Stimulated activated CD8-positive, alpha-beta memory T cell treated with anti-CD3 and anti-CD28 coated beads, Interleukin-4, amount 100 ng/mL, for 48 hours (primary cell): ENCODE measurements at regions not wholly inside any gene's neighbourhood (a gene's known extent, or its start where the extent isn't known, plus 50 kb on each side); places are given as distances from the start of the nearest gene placed in this dataset.
"Not testable (repeated sequence)": the region's sequence is repeated elsewhere in the genome, so short reads cannot be mapped to it uniquely, and the experiment has no call there.

Experiments used
- DNase-seq: peaks from one replicate; pipeline ENCODE4 v3.0.0-alpha.2; 2020

GRCh38 chr10:45122180-45122860, 121.6 kb downstream of the ZNF22 start:
- not testable (repeated sequence) for DNase-seq

- no peak for DNase-seq
These were observed 134.9 kb downstream of the ZNF22 start for GRCh38 chr10:45135443-45136198.

GRCh38 chr10:45136256-45136655, 135.5 kb downstream of the ZNF22 start:
- no peak for DNase-seq

DNA sequence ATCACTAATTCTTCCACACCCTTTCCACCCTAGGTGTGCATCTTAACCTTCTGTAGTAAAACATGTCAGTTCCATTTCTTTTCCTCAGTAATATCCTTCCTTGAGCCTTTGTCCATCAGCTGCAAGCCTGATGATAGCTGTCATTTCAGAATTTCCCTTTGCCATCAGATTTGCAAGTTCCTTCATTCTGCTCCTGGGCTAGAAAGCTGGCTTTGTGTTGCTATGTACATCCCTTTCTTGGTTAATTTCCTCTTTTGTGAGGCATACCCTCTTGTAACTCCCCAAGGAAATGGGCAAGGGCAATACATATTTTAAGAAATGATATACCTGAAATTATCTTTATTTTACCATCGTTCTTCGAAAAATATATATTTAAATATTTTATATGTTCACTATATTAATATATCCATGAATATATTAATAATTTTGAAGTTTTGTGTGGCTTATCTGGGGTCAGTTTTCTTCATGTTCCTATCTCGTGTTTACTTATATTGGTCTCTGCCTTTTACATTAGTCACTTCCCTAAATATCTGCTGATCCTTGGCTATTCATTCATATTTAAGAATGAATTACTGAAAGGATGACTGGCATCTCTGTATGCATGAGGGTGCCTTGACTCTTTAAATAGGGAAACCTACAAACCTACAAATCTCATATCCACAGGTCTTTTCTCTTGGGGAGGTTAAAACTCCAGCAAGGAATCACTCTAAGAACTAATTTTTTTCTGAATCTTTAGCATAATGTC, 143.8 kb downstream of the ZNF22 start:
- no peak for DNase-seq

DNA sequence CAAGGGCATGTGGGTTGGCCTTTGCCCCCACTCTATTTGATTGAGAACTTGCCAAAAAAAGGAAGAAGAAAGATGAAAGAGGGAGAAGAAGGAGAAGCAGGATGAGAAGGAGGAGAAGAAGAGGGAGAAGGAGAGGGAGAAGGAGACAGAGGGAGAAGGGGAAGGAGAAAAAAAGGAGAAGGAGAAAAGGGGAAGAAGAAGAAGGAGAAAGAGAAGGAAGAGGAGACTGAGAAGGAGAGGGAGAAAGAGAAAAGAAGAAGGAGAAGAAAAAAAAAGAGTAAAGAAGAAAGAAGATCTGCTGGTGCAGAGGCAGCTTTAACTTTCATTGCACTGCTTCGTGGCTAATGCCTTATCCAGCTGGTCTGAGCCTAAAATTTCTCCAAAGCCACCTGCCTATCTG, 144.4 kb downstream of the ZNF22 start:
- DNase-seq: not testable (repeated sequence)

DNA sequence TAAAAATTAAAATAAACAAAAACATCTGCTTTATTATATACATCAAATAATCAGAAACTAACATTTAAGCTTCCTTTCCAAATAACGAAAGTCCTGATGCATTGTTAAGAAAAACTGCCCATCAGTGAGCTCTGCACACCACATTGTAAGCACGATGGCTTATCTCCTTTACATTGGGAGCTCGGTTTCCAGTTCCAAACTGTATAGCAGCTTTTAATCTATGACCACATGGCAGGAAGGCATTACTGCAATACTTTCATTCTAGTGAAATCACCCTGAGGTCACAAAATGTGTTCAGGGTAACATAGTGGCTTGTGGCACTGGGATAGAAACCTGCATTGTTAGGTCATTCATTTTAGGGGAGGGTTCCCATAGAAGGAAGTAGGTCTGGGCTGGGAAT, 146.3 kb downstream of the ZNF22 start:
- no peak for DNase-seq

- DNase-seq: no peak
These were observed 150.3 kb downstream of the ZNF22 start for GRCh38 chr10:45150997-45151396.

GRCh38 chr10:45151467-45152214, 150.9 kb downstream of the ZNF22 start:
- DNase-seq: no peak

DNA sequence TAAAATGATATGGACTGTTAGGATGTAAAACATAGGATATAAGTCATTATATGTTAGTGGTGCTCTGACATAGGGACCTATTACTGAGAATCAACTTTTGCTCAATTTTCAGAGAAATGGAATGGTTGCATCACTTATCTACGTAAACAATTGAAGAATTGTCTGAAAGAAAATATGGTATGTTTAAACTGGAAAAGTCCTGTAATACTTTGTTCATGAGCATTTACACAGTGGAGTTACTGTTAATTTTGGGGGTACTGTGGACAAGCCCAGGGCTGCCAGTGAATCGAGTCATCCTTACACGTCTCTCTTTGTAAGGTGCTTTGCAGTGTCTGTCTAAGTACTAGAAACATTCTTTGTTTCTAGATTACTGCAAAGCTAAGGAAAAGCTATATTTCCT, 152.0 kb downstream of the ZNF22 start:
- DNase-seq: no peak

GRCh38 chr10:45154502-45154901, 153.8 kb downstream of the ZNF22 start:
- DNase-seq: no peak

GRCh38 chr10:45155784-45156183, 155.1 kb downstream of the ZNF22 start:
- DNase-seq: no peak

GRCh38 chr10:45160271-45160670, 155.1 kb downstream of the OR13A1 start:
- no peak for DNase-seq

DNA sequence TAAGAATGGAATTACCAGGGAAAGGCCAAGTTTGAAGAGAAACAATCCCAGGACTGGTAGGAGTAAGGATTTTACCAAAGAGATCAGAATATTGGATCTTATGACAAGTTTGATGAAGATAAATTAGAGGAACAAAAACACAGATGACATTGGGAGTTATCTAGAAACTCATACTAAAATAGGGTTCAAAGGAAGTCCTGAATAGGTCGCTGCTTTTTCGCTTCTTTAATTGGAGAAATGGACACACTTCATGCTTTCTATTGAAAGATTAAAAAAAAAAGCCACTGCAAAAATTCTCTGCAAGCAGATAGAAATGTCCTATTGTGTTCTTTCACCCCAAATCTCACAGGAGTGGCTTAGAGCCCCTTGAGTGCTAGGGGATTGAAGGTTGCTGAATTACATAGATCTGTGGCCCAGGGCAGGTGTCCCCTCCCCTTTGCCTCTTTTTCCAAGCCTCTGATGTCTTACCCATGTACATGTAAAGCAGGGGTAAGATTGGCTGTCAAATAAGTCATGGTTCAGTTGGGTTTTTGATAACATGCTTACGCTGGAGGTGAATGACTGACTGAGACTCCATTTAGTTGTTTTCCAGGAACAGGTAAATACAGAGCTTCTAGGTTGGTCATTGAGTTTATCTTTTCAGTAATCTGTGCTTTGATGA, 152.0 kb downstream of the OR13A1 start:
- no peak for DNase-seq

GRCh38 chr10:45175520-45176118, 139.8 kb downstream of the OR13A1 start:
- not testable (repeated sequence) for DNase-seq

- no peak for DNase-seq
These were observed 135.7 kb downstream of the OR13A1 start for GRCh38 chr10:45179691-45180090.

DNA sequence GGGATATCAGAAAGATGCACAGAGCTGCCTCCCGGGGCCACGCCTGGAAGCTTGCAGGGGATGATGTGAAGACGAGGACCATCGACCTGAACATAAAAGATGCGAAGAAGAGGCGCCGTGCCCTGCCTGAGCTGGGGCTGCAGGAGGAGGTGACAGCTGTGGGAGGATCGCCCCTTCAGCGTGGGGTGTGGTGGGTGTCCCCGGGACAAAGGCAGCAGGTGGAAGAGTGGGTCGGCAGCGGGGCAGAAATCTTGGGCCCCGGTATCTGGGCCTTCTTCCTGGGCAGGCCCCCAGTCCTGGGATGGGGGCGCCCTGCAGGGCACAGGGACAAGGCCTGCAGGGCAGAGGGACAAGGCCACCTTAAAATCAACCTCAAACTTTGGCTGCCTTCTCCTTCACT, 134.9 kb downstream of the OR13A1 start:
- no peak for DNase-seq

DNA sequence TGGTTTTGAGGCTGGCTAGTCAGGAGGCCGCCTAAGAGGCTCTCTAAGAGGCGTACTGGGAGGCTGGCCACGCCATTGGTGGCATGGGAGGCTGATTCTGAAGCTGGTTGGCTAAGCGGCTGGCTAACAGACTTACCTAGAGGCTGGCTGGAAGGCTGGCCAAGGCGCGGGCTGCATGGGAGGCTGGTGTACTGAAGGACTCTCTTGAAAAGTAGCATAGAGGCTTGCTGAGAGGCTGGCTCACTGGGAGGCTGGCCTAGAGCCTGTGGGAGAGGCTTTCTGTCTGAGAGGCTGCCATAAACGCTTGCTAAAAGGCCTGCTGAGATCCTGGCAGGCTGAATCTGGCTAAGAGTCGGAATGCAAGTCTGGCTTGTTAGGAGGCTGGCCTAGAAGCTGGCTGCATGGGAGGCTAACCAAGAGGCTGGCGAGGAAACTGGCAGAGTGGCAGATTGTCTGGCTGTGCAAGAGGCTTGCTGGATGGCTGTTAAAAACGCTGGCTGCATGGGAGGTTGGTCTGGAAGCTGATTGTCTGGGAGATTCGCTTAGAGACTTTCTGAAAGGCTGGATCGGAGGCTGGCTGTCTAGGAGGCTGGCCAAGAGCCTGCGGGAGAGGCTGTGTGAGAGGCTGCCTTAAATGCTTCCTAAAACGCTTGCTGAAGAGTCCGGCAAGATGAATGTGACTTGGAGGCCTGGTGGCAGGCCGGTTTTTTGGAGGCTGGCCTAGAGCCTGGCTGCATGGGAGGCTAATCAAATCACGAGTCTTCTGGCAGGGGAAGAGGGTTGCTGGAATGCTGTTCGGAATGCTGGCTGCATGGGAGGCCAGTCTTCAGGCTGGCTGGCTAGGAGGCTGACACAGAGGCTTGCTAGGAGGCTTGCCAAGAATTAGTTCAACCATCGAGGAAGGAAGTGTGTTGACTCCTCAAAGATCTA, 134.2 kb downstream of the OR13A1 start:
- no peak for DNase-seq

- DNase-seq: no peak
These were observed 132.2 kb downstream of the OR13A1 start for GRCh38 chr10:45183174-45183573.

- no peak for DNase-seq
These were observed 117.5 kb downstream of the OR13A1 start for GRCh38 chr10:45197816-45198485.

- no peak for DNase-seq
These were observed 116.8 kb downstream of the OR13A1 start for GRCh38 chr10:45198486-45199204.
